GM19035 (cell line): ENCODE measurements at regions not wholly inside any gene's neighbourhood (a gene's known extent, or its start where the extent isn't known, plus 50 kb on each side); places are given as distances from the start of the nearest gene placed in this dataset.
A peak's percentile ranks its signal among the peaks of the same experiment; 100 is the strongest.

ENCODE experiments used
- ATAC-seq: cut with Tn5 transposase; IDR thresholded peaks from one replicate; pipeline ENCODE4 v1.9.1; 2021; ENCODE audit not compliant: unreplicated experiment

DNA sequence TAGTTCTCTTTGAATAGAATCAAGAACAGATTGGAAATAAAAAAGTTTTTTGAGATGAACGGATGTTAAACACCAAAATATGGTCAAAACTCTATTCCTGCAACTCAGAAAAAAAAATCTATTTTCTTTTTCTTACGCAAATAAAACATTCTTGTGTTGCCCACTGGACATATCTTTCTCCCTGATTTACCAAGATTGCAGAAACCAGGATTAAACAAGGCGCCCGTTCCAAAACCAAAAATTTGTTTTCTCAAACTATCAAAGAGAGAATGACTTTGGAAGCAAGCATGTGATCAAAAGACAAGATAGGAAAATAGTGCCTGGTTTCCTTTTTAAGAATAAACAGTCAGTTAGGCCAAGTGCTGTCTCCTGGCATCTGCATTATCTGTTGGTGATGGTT is 273.1 kb downstream of the CLIC5 start:
- no peak for ATAC-seq

DNA sequence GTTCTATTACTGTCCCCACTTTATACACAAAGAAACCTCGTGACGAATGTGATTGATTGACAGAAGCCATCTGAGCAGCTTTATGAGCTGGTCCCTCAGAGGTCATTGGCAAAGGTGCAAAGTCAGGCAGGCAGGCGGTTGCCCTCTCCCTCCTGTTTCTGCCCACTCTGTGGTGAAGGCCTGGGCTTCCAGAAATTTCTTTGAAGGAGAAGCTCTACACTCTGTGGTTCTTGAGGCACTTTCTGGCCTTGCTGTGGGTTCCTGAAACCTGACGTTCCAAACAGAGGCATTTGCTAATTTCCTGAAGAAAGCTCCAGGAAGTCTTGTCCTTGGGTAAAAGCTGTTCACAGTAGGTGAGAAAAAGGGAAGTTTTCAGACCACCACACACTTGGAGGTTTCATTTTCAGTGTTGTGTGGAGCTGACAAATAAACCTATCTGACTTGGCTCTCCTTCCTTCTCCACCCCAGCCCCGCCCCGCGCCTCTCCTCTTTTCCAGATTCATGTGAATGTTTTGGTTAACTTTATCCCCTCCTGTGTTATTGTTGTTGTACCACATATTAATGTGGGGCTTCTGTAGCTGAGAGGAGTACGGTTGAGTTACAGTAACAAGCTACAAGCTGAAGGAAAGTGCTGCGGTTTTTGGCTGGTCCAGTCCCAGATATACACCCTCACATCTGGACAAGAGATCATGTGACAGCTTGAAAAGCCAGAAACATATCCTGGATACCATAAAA is 274.1 kb downstream of the CLIC5 start:
- peak; percentile 57 for ATAC-seq

DNA sequence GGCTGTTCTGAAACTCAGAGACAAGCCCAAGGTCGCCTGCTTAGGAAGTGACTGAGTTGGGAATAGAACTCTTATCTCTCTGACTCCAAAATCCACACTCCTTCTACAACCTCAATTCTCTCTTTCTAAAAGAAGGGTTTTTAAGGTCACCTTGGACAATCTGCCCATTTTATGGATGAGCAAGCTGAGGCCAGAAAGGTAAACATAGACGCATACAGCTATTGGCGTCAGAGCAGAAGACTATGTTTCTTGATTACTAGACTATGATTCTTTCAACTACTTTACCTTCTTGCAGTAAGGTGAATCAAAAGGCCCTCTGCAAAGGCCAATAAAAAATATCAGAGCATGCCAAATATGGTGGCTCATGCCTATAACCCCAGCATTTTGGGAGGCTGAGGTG is 276.6 kb downstream of the CLIC5 start:
- no peak for ATAC-seq

DNA sequence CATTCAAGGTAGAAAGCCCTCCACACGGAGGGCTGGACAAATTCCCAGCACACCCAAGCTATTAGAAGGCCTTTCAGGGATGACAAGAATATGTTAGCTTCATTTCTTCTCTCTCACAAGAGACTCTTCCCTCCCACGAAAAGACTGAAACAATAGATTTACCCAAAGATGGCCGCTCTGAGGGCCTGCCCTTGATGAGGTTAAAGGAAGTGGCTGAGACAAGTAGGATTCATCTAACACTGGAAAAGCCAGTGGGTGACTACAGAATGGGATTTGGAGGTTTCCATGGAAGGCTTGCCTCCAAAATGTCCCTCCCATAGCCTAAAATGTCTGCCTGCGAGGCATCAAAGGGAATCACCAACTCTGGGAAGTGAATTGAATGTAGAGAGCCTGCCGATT is 277.6 kb downstream of the CLIC5 start:
- ATAC-seq, result no peak

DNA sequence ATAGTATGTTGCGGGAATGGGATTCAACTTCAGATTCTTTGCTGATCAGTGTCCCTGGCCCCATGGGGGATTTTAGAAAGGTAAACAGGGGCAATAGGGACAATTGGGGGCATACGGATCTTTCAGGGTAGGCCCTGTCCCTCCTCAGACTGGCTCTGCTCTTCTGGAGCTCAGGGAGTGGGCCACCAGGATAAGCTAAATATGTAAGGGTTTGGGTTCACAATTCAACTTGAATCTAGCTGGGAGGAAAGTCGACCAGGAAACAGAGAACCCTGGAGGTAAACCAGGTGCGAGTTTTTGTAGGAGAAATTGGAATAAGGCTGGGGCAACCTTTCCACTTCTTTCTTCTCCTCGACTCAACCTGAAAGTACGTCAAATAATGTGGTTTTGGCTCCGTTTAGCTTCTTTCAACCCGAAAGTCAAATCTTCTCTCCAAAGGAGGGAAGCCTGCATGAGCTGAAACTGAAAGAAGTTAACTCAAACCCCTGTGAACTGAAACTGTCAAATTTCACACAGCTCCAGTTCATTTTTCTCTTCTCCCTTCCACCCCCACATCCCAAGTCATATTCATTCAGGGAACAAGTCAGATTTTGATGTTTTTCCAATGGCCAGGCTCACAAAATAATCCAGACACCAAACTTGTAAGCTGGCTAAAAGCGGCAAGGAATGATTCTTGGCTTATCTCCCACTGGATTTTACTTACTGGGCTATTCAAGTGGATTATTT is 278.2 kb downstream of the CLIC5 start:
- ATAC-seq, result peak; percentile 68

DNA sequence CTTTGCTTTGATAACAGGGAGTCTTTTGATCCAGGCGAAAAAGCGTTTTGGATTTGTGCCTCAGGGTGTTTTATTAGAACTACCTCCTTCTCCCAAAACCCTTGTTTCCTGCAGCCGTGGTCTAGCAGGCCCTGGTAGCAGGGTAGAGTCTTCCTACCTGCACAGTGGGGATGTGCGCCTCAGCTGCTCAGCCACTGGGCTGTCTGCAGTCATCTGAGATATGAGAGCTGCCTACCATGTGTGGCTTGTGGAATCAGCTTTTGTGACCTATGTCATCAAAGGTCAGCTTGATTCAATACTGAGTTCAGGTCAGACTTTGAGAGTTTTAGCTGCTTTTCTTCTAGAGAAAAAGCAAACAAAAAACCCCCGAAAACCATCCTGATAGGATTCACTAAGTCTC is 279.5 kb downstream of the CLIC5 start:
- ATAC-seq, result no peak

DNA sequence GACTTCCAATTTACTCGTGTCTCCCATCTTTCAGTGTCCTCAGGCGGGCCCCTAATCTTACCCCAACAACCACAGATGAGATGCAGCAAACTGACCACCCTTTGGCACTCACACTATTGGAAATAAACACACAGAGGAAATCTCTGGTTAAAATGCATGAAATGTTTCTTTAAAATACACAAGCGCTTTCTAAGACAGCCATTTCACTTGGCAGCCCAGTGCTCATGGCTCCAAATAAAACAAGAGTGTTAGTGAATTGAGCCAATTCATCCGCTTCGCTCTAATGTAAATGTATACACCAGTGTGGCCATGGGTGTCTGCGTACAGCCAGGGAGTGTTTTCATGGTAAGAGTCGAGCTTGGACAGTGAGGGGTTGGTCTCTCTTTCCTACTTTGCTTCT is 282.9 kb downstream of the CLIC5 start:
- ATAC-seq, result no peak

DNA sequence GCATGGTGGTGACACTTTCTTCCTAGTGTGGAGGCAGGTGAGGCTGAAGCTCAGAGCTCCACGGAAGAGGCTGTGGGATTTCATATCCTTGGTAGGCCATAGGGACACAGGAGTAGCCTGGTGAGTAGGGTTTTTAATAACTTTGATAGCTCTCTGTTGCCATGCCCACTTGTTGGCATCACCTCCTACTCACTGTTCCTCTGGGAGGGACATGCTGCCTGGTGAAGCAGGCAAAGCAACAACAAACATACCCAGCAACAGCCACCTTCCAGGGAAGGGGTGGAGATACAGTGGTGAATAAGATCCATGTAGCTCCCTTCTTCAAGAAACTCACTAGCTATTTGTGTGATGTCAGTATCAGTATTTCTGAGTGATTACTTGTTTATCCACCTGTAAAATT is 285.4 kb downstream of the CLIC5 start:
- no peak for ATAC-seq

DNA sequence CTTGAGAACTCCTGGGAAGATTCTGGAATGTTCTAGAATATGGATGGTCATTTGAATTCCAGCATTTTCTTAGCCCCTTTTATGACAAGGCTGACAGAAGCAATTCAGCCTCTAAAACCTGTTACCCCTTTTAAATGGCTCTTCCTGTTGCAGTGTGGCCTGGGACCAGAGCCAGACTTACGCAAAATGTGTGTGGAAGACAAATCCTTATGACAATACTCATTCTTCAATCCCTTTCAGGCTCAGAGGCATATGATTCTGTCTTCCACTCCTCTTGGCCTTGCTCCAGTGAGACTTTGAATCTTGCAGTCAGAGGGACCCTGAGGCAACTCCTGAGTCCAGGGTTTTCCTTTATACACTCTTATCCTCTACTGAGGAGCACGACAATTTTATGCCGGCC is 287.0 kb downstream of the CLIC5 start:
- ATAC-seq, result no peak

DNA sequence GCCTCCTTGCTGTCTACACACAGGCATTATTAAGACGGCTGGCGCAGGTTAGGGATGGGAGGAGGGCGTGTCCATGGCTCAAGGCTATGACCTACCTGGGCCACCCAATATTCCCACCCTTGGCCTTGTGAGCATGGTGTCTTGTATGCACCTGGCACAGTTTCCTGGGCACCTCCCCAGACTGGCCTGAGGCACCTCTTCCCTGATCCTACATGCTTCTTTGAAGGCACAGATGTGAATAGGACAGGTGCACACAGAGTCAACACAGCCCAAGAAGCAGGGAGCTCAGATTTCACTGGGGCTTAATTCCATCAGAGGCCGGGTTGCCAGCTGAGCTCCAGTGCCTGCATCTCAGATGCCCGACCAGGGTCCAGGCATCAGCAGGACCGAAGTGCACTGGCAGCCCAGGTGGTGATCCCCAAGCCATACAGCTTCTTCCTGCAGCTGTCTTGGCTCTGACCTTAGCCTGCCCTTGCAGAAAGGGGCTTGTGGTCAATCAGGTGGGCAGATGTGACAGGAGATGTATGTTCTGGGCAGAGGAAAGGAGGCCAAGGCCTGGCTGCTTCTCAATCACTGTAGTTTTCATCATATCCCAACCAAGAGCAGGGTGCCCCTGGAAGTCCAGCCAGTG is 287.7 kb downstream of the CLIC5 start:
- no peak for ATAC-seq

DNA sequence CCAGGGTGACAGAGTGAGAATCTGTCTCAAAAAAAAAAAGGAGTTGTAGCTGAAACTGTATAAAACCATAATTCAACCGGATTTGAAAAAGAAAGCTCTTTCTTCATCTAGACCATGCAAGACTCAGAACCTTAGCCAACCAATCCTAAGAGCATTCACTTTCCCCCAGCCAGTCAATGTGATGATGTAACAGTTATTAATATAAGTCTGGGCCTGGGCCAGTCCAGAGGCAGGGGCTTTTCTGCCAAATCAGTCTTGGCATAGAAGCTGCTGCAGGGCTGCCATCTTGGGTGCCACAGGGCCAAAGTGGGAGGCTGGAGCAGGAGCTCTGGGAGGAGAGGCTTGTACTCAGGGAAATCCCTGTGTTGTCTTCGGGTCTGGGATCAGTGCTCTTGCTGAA is 288.4 kb downstream of the CLIC5 start:
- ATAC-seq, result no peak

DNA sequence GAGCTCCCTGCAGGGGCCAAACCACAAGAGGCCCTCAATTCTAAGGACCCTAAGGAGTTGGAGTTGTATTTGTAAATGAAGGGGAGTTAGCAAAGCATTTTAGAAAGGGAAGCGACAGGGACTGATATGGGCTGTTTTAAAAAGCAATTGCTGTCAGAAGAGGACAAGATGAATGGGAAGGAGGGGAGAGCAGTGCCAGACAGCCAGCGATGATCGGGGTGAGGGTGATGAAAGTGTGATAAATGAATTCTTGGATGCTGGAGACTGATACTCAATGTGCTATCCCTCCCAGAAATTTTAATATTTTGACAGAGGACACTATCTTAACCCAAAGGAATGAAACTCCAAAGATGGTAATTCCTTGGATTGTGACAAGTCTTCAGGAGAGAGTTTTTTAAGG is 289.2 kb downstream of the CLIC5 start:
- ATAC-seq, result no peak

DNA sequence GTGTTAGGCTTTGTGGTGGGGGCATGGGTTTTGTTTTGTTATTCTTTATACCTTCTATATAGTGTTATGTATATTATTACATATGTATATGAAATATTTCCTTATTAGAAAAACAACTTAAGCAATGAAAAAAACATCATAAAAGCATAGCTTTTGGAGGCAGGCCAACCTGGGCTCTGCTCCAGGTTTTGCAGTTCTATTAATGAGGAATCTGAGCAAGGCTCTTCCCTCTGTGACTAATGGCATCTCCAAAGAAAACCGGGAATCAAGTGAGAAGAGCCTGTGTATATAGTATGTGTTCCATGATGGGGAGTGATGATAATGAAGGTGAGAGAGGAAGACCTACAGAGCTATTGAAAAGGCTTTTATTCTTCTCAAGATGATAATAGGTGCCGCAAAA is 291.1 kb downstream of the CLIC5 start:
- no peak for ATAC-seq

DNA sequence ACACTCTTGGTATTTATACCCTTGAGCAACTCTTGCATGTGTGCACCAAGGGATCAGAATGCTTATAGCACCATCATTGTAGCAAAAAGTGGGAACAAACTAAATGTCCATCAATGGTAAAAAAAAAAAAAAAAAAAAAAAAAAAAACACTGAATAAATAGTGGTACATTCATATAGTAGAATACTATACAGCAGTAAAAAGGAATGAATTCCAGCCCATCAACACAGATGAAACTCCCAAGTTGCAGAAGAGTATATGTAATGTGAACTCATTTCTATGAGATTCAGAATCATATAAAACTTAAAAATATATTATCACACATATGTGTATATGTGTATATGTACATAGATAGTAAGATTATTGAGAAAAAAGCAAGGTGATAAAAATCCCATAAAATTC is 291.6 kb downstream of the CLIC5 start:
- no peak for ATAC-seq

DNA sequence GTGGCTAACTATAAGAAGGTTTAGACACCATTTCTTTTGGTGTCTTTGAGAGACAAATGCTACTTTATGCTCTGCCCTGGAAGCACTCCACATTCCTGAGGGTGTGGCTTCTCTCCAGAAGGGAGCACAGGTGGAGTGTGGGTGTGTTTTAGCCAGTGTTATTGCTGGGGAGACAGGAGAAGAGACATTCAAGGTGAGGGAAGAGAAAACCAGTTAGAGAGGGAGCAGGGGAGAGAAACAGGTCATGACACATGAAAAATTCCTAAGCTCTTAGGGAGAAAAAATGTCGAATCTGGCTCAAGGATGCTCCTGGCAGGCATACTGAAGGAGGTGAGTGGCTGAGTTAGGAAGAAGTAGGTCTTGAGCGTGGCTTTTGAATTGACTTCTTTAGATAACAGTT is 292.8 kb downstream of the CLIC5 start:
- no peak for ATAC-seq

DNA sequence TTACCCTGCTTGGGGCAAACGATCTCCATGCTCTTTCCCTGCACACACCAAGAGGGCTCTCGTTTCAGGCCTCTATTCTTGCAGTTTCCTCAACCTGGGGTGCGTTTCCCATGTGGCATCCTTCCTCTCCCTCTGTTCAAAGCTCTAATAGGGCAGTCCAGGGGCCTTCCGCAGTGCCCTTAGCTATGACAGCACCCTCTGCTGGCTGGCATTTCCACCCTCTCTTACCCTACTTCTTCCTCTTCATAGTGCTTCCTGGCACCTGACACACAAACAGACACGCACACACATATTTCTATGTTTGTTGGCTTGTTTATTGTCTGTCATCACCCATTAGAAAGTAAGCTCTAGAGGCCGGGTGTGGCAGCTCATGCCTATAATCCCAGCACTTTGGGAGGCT is 294.0 kb downstream of the CLIC5 start:
- ATAC-seq, result no peak

DNA sequence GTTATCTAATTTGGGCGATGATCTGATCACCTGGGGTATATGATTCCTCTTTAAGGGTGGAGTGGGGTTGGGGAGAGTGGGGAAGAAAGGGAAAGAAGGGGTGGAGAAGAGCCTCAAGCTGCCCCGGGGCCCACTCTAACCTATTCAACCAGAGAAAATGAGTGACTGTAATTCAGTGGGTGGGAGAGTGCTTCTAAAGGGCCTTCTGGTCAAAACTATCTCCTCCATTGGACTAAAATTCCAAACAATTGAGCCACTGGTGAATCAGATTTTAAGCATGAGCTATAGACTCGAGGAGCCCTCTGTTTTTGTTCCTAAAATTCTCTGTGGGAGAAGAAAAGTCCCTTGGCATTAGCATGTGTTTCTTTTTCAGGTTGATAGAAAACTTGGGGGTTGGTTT is 296.8 kb downstream of the CLIC5 start:
- ATAC-seq, result no peak

DNA sequence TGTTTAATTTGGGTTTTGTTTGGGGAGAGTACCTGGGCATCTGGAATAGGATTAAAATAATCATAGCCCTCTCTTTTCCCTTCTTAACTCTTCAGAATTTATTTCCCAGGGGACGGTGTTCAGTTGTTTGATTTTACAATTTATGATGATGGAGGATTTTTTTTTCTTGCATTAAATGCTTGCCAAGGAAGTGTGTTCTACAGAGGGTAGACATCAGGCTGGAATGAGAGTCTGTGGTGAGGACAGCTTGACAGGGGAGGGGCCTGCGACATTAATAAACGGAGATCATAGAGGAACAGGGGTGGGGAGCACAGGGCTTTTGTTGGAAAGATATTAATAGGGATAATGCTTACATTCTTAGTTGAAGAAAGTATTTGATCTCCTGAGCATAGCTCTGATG is 297.5 kb downstream of the CLIC5 start:
- ATAC-seq, result no peak

DNA sequence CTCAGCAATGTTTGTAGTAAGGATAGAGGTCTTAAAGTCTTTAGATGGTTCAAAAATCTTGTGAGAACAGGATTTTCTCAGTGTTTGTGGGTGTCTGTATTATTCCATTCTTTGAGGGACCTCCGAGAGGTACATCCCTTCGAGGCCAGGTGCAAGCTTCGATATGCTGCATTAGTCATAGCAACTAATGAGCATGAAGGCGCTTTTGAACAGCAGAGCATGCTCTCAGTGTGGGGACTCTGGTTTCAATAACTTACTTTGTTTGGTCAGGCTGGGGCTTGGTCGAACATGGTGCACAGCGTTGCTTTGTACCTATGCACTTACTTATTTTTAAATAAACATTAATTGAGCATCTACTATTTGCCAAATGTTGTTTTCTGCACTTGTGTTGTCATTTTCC is 297.9 kb downstream of the CLIC5 start:
- no peak for ATAC-seq

DNA sequence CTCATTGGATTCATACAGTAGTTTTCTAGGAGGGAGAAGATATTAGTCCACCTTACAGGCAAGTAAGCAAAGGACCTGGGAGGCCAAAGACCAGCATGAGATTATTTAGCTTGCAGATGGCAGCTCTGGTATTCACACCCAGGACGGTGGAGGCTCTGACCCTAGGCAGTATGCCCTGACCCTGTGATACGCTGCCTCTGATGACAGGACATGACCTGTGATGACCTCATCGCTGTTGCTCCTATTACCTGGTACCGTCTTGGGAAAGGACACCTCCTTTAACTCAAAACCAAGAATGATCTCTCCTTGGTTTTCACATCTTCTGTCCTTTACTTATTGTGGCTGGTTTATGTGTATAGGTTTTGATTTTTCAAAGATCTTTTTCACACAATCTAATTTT is 298.6 kb downstream of the CLIC5 start:
- no peak for ATAC-seq

DNA sequence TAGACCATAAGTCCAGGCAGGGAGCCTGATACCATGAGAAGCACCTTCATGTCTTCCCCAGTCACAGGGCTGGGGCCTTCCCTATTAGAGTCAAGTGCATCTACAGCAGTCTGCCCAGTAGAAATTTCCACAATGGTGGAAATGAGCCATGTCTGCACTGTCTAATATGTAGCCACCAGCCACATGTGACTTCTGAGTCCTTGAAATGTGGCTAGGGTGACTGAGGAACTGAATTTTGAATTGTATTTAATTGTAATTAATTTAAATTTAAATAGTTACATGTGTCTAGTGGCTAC is 300.2 kb downstream of the CLIC5 start:
- no peak for ATAC-seq

DNA sequence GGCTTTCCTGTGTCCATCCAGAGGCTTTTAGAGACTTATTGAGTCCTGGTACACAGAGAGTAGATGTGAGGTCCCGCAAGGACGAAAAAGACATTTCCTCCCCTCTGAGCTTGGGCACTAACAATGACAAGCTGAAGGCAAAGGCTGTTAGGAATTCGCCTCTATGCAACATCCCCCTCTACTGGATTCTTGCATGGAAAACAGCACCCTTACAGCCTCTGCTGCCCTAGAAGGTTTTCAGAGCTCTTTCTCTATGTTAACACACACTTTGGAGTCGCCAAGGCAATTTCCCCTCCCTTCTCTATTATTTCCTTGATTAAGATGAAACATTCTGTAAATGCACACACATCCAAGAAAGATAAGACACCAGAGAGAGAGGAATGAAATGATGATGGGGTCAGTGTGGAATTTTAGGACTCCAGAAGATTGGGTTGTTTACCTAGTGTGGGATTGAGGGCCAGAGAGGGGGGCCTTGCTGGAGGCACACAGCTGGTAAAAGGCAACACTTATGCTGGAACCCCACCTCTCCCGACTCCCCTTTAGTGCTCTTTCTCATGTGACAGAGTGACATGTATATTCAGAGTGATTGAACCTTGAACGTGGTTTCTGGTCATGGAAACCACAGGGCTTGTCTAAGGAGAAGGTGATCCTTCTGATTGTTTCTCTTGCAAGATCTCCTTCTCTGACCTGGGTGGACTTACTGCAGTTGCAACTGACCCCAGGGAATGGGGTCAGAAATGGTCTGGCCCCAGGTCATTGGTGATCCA is 300.7 kb downstream of the CLIC5 start:
- no peak for ATAC-seq
